Amniotic epithelial cell (primary cell): ENCODE measurements at regions not wholly inside any gene's neighbourhood (a gene's known extent, or its start where the extent isn't known, plus 50 kb on each side); places are given as distances from the start of the nearest gene placed in this dataset.

Experiments used
- DNase-seq: peaks from one replicate; pipeline ENCODE4 v3.0.0-alpha.2; 2010; ENCODE audit warnings: low read depth

- DNase-seq: peak; percentile 40
These were observed 587.5 kb upstream of the DSEL start for GRCh38 chr18:68104036-68104435.

GRCh38 chr18:68103561-68103960 is 587.0 kb upstream of the DSEL start:
- DNase-seq: no peak

GRCh38 chr18:68102117-68102516 is 585.6 kb upstream of the DSEL start:
- no peak for DNase-seq

- no peak for DNase-seq
These were observed 582.1 kb upstream of the DSEL start for GRCh38 chr18:68098655-68099054.

- no peak for DNase-seq
These were observed 570.0 kb upstream of the DSEL start for GRCh38 chr18:68086481-68086880.

GRCh38 chr18:68085251-68085650 is 568.7 kb upstream of the DSEL start:
- DNase-seq: no peak

- DNase-seq: peak; percentile 51
These were observed 567.3 kb upstream of the DSEL start for GRCh38 chr18:68083776-68084175.

- DNase-seq: peak; percentile 96
These were observed 566.6 kb upstream of the DSEL start for GRCh38 chr18:68083131-68083530.

GRCh38 chr18:68072744-68073143 is 556.2 kb upstream of the DSEL start:
- no peak for DNase-seq

GRCh38 chr18:68060871-68061270 is 544.4 kb upstream of the DSEL start:
- DNase-seq: peak; percentile 24

GRCh38 chr18:68056936-68057335 is 540.4 kb upstream of the DSEL start:
- DNase-seq: peak; percentile 49

- no peak for DNase-seq
These were observed 538.1 kb upstream of the DSEL start for GRCh38 chr18:68054669-68055068.

GRCh38 chr18:68053290-68053689 is 536.8 kb upstream of the DSEL start:
- no peak for DNase-seq

- DNase-seq: no peak
These were observed 524.8 kb upstream of the DSEL start for GRCh38 chr18:68041327-68041726.

- no peak for DNase-seq
These were observed 523.7 kb upstream of the DSEL start for GRCh38 chr18:68040198-68040597.

- no peak for DNase-seq
These were observed 519.4 kb upstream of the DSEL start for GRCh38 chr18:68035774-68036522.

GRCh38 chr18:68034296-68034695 is 517.8 kb upstream of the DSEL start:
- DNase-seq: no peak

GRCh38 chr18:68033466-68033865 is 516.9 kb upstream of the DSEL start:
- DNase-seq: peak; percentile 38

GRCh38 chr18:68024716-68025115 is 508.2 kb upstream of the DSEL start:
- no peak for DNase-seq

- DNase-seq: no peak
These were observed 500.9 kb upstream of the DSEL start for GRCh38 chr18:68017385-68017784.

- DNase-seq: no peak
These were observed 481.0 kb upstream of the DSEL start for GRCh38 chr18:67997496-67997895.

GRCh38 chr18:67995769-67996168 is 479.2 kb upstream of the DSEL start:
- DNase-seq: no peak

- DNase-seq: no peak
These were observed 463.7 kb upstream of the DSEL start for GRCh38 chr18:67980241-67980640.

- DNase-seq: no peak
These were observed 460.6 kb upstream of the DSEL start for GRCh38 chr18:67977067-67977616.
